ENCODE measurements at regions not wholly inside any gene's neighbourhood (a gene's known extent, or its start where the extent isn't known, plus 50 kb on each side); places are given as distances from the start of the nearest gene placed in this dataset.

DNA sequence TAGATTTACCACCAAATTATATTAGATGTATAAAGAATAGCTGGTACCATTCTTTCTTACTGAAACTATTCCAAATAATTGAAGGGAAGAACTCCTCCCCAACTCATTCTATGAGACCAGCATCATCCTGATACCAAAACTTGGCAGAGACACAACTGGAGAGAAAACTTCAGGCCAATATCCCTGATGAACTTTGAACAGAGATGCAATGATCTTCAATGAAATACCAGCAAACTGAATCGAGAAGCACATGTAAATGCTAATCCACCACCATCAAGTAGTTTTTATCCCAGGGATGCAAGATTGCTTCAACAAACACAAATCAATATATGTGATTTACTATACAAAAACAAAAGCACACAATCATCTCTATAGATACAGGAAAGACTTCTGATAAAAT, 329.8 kb downstream of the RDH14 start:
- no peaks in the 10 kb centered on the region for H3K9me3 ChIP-seq (ENCODE audit: control insufficient read depth, insufficient read depth, low read depth, low read length)
- H3K4me1 ChIP-seq (ENCODE audit: control insufficient read depth, extremely low read depth, insufficient read depth, low read length): no peaks in the 10 kb centered on the region
- H2AFZ ChIP-seq (ENCODE audit: low read length): no peak overlapping the region
- no peaks in the 10 kb centered on the region for H3K36me3 ChIP-seq (ENCODE audit: control insufficient read depth, insufficient read depth, low read length)
- no peak for TF ChIP-seq CTCF (conservative IDR thresholded peaks at IDR 0.05 in 1 of 2, IDR thresholded peaks at IDR 0.05 in 1 of 2; ENCODE audit: low read depth in 1 of 2, low read length in 2 of 2)
- TF ChIP-seq EZH2 (IDR thresholded peaks at IDR 0.05; ENCODE audit: low read length, missing control alignments): no peak
- no peak for DNase-seq (ENCODE audit: low read depth in 2 of 2)
- no peak overlapping the region for H3K4me2 ChIP-seq (ENCODE audit: extremely low read depth, insufficient read depth, low read length)
- H3K27me3 ChIP-seq (ENCODE audit: control insufficient read depth, insufficient read depth, low read length): no peaks in the 10 kb centered on the region
- H3K79me2 ChIP-seq (ENCODE audit: control insufficient read depth, insufficient read depth, low read length): no peaks in the 10 kb centered on the region
- no peaks in the 10 kb centered on the region for H4K20me1 ChIP-seq (ENCODE audit: control insufficient read depth, extremely low read depth, insufficient read depth, low read length)
- no peak overlapping the region for H3K27ac ChIP-seq (ENCODE audit: insufficient read depth, low read length)
- H3K4me3 ChIP-seq (replicated peaks in 1 of 4; ENCODE audit: control extremely low read depth in 1 of 4, insufficient read depth in 1 of 4, low read depth in 3 of 4, low read length in 4 of 4): no peak overlapping the region
- no peak overlapping the region for H3K9ac ChIP-seq (ENCODE audit: insufficient read depth, low read length)

DNA sequence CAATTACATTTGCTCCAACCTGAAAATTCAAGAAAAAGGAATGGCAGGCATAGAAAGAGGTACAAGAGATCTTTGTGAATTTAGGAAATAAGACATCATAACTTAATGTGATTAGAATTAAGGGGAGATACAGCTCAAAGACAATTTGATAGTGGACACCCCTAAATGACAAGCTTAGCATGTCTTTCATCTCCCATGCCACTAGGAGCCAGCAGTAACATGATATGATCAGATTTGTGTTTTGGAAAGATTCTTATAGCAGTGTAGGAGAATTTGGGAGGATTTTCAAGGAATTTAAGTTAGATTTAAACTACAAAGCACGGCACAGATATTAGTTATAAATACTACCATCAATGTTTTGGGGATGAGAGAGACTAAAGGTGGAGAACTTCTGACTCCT, 340.8 kb downstream of the RDH14 start:
- H3K27me3 ChIP-seq (ENCODE audit: control insufficient read depth, insufficient read depth, low read length): no peaks in the 10 kb centered on the region
- peak in 1 of 2 donors; percentile 13 for DNase-seq (ENCODE audit: low read depth in 2 of 2)
- no peaks in the 10 kb centered on the region for H3K36me3 ChIP-seq (ENCODE audit: control insufficient read depth, insufficient read depth, low read length)
- H3K9me3 ChIP-seq (ENCODE audit: control insufficient read depth, insufficient read depth, low read depth, low read length): no peaks in the 10 kb centered on the region
- H3K27ac ChIP-seq (ENCODE audit: insufficient read depth, low read length): no peak overlapping the region
- H4K20me1 ChIP-seq (ENCODE audit: control insufficient read depth, extremely low read depth, insufficient read depth, low read length): no peaks in the 10 kb centered on the region
- TF ChIP-seq CTCF (conservative IDR thresholded peaks at IDR 0.05 in 1 of 2, IDR thresholded peaks at IDR 0.05 in 1 of 2; ENCODE audit: low read depth in 1 of 2, low read length in 2 of 2): peak; percentile 33 to 44
- TF ChIP-seq EZH2 (IDR thresholded peaks at IDR 0.05; ENCODE audit: low read length, missing control alignments): no peak
- H2AFZ ChIP-seq (ENCODE audit: low read length): no peak overlapping the region
- no peak overlapping the region for H3K9ac ChIP-seq (ENCODE audit: insufficient read depth, low read length)
- no peak overlapping the region for H3K4me3 ChIP-seq (replicated peaks in 1 of 4; ENCODE audit: control extremely low read depth in 1 of 4, insufficient read depth in 1 of 4, low read depth in 3 of 4, low read length in 4 of 4)
- no peaks in the 10 kb centered on the region for H3K4me1 ChIP-seq (ENCODE audit: control insufficient read depth, extremely low read depth, insufficient read depth, low read length)
- no peak overlapping the region for H3K4me2 ChIP-seq (ENCODE audit: extremely low read depth, insufficient read depth, low read length)
- H3K79me2 ChIP-seq (ENCODE audit: control insufficient read depth, insufficient read depth, low read length): no peaks in the 10 kb centered on the region

GRCh38 chr2:18218160-18218933, 339.9 kb downstream of the KCNS3 start:
- H3K4me3 ChIP-seq (replicated peaks in 1 of 4; ENCODE audit: control extremely low read depth in 1 of 4, insufficient read depth in 1 of 4, low read depth in 3 of 4, low read length in 4 of 4): no peak overlapping the region
- no peaks in the 10 kb centered on the region for H3K4me1 ChIP-seq (ENCODE audit: control insufficient read depth, extremely low read depth, insufficient read depth, low read length)
- TF ChIP-seq CTCF (conservative IDR thresholded peaks at IDR 0.05 in 1 of 2, IDR thresholded peaks at IDR 0.05 in 1 of 2; ENCODE audit: low read depth in 1 of 2, low read length in 2 of 2) (no peak), EZH2 (IDR thresholded peaks at IDR 0.05; ENCODE audit: low read length, missing control alignments) (no peak)
- H3K4me2 ChIP-seq (ENCODE audit: extremely low read depth, insufficient read depth, low read length): no peak overlapping the region
- no peak overlapping the region for H3K9ac ChIP-seq (ENCODE audit: insufficient read depth, low read length)
- H3K27ac ChIP-seq (ENCODE audit: insufficient read depth, low read length): no peak overlapping the region
- no peaks in the 10 kb centered on the region for H3K27me3 ChIP-seq (ENCODE audit: control insufficient read depth, insufficient read depth, low read length)
- no peaks in the 10 kb centered on the region for H3K36me3 ChIP-seq (ENCODE audit: control insufficient read depth, insufficient read depth, low read length)
- H3K79me2 ChIP-seq (ENCODE audit: control insufficient read depth, insufficient read depth, low read length): no peaks in the 10 kb centered on the region
- H4K20me1 ChIP-seq (ENCODE audit: control insufficient read depth, extremely low read depth, insufficient read depth, low read length): no peaks in the 10 kb centered on the region
- DNase-seq (ENCODE audit: low read depth in 2 of 2): no peak
- no peaks in the 10 kb centered on the region for H3K9me3 ChIP-seq (ENCODE audit: control insufficient read depth, insufficient read depth, low read depth, low read length)
- H2AFZ ChIP-seq (ENCODE audit: low read length): no peak overlapping the region

All from fibroblast of lung (primary cell).